ENCODE measurements at regions not wholly inside any gene's neighbourhood (a gene's known extent, or its start where the extent isn't known, plus 50 kb on each side); places are given as distances from the start of the nearest gene placed in this dataset.

DNA sequence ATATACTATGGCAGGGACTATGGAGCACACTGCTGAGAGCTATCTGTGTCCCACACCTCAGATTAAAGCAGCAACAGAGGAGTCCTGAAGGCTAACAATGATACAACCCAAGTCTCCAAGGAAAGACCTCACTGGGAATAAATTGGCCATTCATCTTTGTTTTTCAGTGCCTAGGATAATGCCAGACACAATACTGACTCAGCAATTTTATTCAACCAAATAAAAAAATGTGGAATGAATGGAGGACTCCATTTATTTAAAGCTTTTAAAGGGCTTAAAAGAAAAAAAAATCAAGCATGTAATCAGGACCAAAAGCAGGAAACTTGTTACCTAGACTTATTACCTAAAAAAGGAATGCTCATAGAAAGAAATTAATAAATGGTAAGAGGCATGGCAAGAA, 960.5 kb downstream of the PCDH17 start:
- Histone ChIP-seq H3K27ac (ENCODE audit: low read depth) (no peak overlapping the region), H4K20me1 (replicated peaks; ENCODE audit: insufficient read depth) (no peaks in the 10 kb centered on the region), H3F3A (replicated peaks; ENCODE audit: low read depth) (no peaks in the 10 kb centered on the region), H3K79me2 (replicated peaks; ENCODE audit: insufficient read depth) (no peaks in the 10 kb centered on the region), H3K4me1 (ENCODE audit: insufficient read depth) (0 out of 2 replicates have a peak, but pooled peaks cover 8% of the 10 kb centered on the region), H3K27me3 (ENCODE audit: insufficient read depth) (no peaks in the 10 kb centered on the region), H2AFZ (no peak overlapping the region), H3K9me2 (ENCODE audit: insufficient read depth) (0 out of 2 replicates have a peak, but pooled peaks cover 3% of the 10 kb centered on the region), H3K4me3 (no peak overlapping the region), H3K4me2 (no peak overlapping the region), H3K36me3 (ENCODE audit: insufficient read depth) (no peaks in the 10 kb centered on the region)
- H3K27ac Mint-ChIP-seq = no peak overlapping the region
- no peaks in the 10 kb centered on the region for H3K36me3 Mint-ChIP-seq (ENCODE audit: low read depth)
- peaks cover 15% of the 10 kb centered on the region; the same call in 2 of the 3 replicates for H3K4me1 Mint-ChIP-seq
- DNase-seq (ENCODE audit: low spot score) = no peak
- no peaks in the 10 kb centered on the region for H3K27me3 Mint-ChIP-seq (ENCODE audit: insufficient read depth, low read depth, poor library complexity)
- ATAC-seq = no peak
- TF ChIP-seq CREB1 (CRISPR knock-in tag; IDR thresholded peaks at IDR 0.05; ENCODE audit: low read depth) (no peak), STAT1 (IDR thresholded peaks at IDR 0.05; ENCODE audit: unreplicated experiment) (no peak), REST (IDR thresholded peaks at IDR 0.05; ENCODE audit: unreplicated experiment) (no peak), EZH2 (IDR thresholded peaks at IDR 0.05; ENCODE audit: low read depth, unreplicated experiment) (no peak), ETS1 (IDR thresholded peaks at IDR 0.05) (no peak), EZH2phosphoT487 (IDR thresholded peaks at IDR 0.05; ENCODE audit: unreplicated experiment) (no peak), POLR2AphosphoS5 (IDR thresholded peaks at IDR 0.05; ENCODE audit: low read depth) (no peak), NANOG (IDR thresholded peaks at IDR 0.05; ENCODE audit: borderline replicate concordance) (no peak)
- TF ChIP-seq, protein P1, sequence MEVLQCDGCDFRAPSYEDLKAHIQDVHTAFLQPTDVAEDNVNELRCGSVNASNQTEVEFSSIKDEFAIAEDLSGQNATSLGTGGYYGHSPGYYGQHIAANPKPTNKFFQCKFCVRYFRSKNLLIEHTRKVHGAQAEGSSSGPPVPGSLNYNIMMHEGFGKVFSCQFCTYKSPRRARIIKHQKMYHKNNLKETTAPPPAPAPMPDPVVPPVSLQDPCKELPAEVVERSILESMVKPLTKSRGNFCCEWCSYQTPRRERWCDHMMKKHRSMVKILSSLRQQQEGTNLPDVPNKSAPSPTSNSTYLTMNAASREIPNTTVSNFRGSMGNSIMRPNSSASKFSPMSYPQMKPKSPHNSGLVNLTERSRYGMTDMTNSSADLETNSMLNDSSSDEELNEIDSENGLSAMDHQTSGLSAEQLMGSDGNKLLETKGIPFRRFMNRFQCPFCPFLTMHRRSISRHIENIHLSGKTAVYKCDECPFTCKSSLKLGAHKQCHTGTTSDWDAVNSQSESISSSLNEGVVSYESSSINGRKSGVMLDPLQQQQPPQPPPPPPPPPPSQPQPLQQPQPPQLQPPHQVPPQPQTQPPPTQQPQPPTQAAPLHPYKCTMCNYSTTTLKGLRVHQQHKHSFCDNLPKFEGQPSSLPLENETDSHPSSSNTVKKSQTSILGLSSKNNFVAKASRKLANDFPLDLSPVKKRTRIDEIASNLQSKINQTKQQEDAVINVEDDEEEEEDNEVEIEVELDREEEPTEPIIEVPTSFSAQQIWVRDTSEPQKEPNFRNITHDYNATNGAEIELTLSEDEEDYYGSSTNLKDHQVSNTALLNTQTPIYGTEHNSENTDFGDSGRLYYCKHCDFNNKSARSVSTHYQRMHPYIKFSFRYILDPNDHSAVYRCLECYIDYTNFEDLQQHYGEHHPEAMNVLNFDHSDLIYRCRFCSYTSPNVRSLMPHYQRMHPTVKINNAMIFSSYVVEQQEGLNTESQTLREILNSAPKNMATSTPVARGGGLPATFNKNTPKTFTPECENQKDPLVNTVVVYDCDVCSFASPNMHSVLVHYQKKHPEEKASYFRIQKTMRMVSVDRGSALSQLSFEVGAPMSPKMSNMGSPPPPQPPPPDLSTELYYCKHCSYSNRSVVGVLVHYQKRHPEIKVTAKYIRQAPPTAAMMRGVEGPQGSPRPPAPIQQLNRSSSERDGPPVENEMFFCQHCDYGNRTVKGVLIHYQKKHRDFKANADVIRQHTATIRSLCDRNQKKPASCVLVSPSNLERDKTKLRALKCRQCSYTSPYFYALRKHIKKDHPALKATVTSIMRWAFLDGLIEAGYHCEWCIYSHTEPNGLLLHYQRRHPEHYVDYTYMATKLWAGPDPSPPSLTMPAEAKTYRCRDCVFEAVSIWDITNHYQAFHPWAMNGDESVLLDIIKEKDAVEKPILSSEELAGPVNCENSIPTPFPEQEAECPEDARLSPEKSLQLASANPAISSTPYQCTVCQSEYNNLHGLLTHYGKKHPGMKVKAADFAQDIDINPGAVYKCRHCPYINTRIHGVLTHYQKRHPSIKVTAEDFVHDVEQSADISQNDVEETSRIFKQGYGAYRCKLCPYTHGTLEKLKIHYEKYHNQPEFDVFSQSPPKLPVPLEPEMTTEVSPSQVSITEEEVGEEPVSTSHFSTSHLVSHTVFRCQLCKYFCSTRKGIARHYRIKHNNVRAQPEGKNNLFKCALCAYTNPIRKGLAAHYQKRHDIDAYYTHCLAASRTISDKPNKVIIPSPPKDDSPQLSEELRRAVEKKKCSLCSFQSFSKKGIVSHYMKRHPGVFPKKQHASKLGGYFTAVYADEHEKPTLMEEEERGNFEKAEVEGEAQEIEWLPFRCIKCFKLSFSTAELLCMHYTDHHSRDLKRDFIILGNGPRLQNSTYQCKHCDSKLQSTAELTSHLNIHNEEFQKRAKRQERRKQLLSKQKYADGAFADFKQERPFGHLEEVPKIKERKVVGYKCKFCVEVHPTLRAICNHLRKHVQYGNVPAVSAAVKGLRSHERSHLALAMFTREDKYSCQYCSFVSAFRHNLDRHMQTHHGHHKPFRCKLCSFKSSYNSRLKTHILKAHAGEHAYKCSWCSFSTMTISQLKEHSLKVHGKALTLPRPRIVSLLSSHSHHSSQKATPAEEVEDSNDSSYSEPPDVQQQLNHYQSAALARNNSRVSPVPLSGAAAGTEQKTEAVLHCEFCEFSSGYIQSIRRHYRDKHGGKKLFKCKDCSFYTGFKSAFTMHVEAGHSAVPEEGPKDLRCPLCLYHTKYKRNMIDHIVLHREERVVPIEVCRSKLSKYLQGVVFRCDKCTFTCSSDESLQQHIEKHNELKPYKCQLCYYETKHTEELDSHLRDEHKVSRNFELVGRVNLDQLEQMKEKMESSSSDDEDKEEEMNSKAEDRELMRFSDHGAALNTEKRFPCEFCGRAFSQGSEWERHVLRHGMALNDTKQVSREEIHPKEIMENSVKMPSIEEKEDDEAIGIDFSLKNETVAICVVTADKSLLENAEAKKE (CRISPR knock-in tag; IDR thresholded peaks at IDR 0.05) = no peak
- TF ChIP-seq, protein P2, sequence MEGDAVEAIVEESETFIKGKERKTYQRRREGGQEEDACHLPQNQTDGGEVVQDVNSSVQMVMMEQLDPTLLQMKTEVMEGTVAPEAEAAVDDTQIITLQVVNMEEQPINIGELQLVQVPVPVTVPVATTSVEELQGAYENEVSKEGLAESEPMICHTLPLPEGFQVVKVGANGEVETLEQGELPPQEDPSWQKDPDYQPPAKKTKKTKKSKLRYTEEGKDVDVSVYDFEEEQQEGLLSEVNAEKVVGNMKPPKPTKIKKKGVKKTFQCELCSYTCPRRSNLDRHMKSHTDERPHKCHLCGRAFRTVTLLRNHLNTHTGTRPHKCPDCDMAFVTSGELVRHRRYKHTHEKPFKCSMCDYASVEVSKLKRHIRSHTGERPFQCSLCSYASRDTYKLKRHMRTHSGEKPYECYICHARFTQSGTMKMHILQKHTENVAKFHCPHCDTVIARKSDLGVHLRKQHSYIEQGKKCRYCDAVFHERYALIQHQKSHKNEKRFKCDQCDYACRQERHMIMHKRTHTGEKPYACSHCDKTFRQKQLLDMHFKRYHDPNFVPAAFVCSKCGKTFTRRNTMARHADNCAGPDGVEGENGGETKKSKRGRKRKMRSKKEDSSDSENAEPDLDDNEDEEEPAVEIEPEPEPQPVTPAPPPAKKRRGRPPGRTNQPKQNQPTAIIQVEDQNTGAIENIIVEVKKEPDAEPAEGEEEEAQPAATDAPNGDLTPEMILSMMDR (conservative IDR thresholded peaks at IDR 0.05; ENCODE audit: low read depth in 2 of 2) = no peak
- no peaks in the 10 kb centered on the region for H3K9me3 Mint-ChIP-seq
- no peak overlapping the region for H3K4me3 Mint-ChIP-seq

Data from GM23338 (cell line).